Endothelial cell of umbilical vein (primary cell): ENCODE measurements at regions not wholly inside any gene's neighbourhood (a gene's known extent, or its start where the extent isn't known, plus 50 kb on each side); places are given as distances from the start of the nearest gene placed in this dataset.
"Not testable (repeated sequence)": the region's sequence is repeated elsewhere in the genome, so short reads cannot be mapped to it uniquely, and the experiment has no call there.

Source experiments
- BruUV-seq: library from RNA; stranded (reverse); fragments of 400-500 nt; replicated peaks from 2 replicates; lab custom pipeline; 2021; lab: Mats Ljungman, UMichigan
- CTCF ChIA-PET: fragments of 300-600, 350-600 bp; sonication (Branson Sonifier 250); formaldehyde crosslinking; loops from one replicate; lab custom pipeline; 2021; ENCODE audit warnings: antibody characterized with exemption, inconsistent platforms; lab: Charles Lee
- POLR2A ChIA-PET: fragments of 300-600, 350-600 bp; sonication (Branson Sonifier 250); formaldehyde crosslinking; loops from one replicate; lab custom pipeline; 2021; ENCODE audit warnings: antibody characterized with exemption, inconsistent platforms; lab: Charles Lee
- DNase-seq: peaks from one replicate; pipeline ENCODE4 v3.0.0-alpha.2; 2011; ENCODE audit warnings: low read depth, low spot score
- FAIRE-seq: peaks from 2 replicates; lab custom pipeline; 2011; peaks lifted over from hg19 to GRCh38; lab: Jason Lieb, UNC
- H2AFZ ChIP-seq: 2 replicates; pipeline ENCODE4 v1.6.0; 2012; ENCODE audit warnings: low read depth, low read length, control low read depth, inconsistent platforms
- H3K27ac ChIP-seq: 2 replicates; pipeline ENCODE4 v1.5.1; 2011; ENCODE audit warnings: low read depth, mild to moderate bottlenecking, control low read depth, low read length, moderate library complexity; ENCODE audit not compliant: insufficient read depth
- H3K27me3 ChIP-seq, 2 experiments: 2 replicates each; pipeline versions ENCODE4 v1.6.0 to v1.6.1; 2011; ENCODE audit warnings: low read length in 2 of 2, mixed read lengths in 1 of 2; ENCODE audit not compliant: control insufficient read depth in 2 of 2, insufficient read depth in 2 of 2
- H3K36me3 ChIP-seq, 2 experiments: 2 replicates in 1 of 2; 3 replicates in 1 of 2; pipeline ENCODE4 v1.5.1; 2011; ENCODE audit warnings: low read length in 2 of 2, mild to moderate bottlenecking in 1 of 2, moderate library complexity in 1 of 2; ENCODE audit not compliant: control insufficient read depth in 2 of 2, insufficient read depth in 2 of 2; ENCODE audit errors: extremely low read depth in 1 of 2
- H3K4me1 ChIP-seq: 3 replicates; pipeline ENCODE4 v1.5.1; 2011; ENCODE audit warnings: mild to moderate bottlenecking, low read length; ENCODE audit not compliant: control insufficient read depth, insufficient read depth; ENCODE audit errors: extremely low read depth
- H3K4me2 ChIP-seq: 2 replicates; pipeline ENCODE4 v1.6.1; 2011; ENCODE audit warnings: low read length, control low read depth, mixed read lengths; ENCODE audit not compliant: insufficient read depth
- H3K4me3 ChIP-seq, 3 experiments: fragments of 200-600 bp in 1 of 3; sonication (generic), shearing (Covaris generic) in 1 of 3; replicated peaks in 1 of 3; 2 replicates each; pipeline ENCODE4 v1.5.1; 2011 to 2016; ENCODE audit warnings: control low read depth in 3 of 3, low read length in 3 of 3, mild to moderate bottlenecking in 2 of 3, inconsistent platforms in 1 of 3, low read depth in 1 of 3, moderate library complexity in 1 of 3; ENCODE audit not compliant: insufficient read depth in 1 of 3
- H3K79me2 ChIP-seq: 2 replicates; pipeline ENCODE4 v1.6.0; 2012; ENCODE audit warnings: low read length, inconsistent platforms; ENCODE audit not compliant: control insufficient read depth, insufficient read depth
- H3K9ac ChIP-seq: replicated peaks from 2 replicates; pipeline ENCODE3; 2011; ENCODE audit warnings: low read length, control low read depth; ENCODE audit not compliant: insufficient read depth; ENCODE audit errors: extremely low read depth
- H3K9me1 ChIP-seq: replicated peaks from 3 replicates; pipeline ENCODE4 v1.6.0; 2011; ENCODE audit warnings: mild to moderate bottlenecking, low read length; ENCODE audit not compliant: control insufficient read depth, insufficient read depth; ENCODE audit errors: extremely low read depth
- H3K9me3 ChIP-seq: replicated peaks from 2 replicates; pipeline ENCODE4 v1.5.1; 2012; ENCODE audit warnings: low read length, inconsistent platforms; ENCODE audit not compliant: control insufficient read depth, insufficient read depth
- H4K20me1 ChIP-seq: replicated peaks from 2 replicates; pipeline ENCODE3; 2011; ENCODE audit warnings: mild to moderate bottlenecking, low read length; ENCODE audit not compliant: control insufficient read depth, insufficient read depth; ENCODE audit errors: extremely low read depth
- CTCF ChIP-seq, 2 donors: IDR thresholded peaks; 1 replicate in 1 of 2; 2 replicates in 1 of 2; pipeline ENCODE4 v1.5.1; 2011; ENCODE audit warnings: low read length in 2 of 2, mild to moderate bottlenecking in 2 of 2, moderate library complexity in 2 of 2, control low read depth in 1 of 2, inconsistent platforms in 1 of 2, low read depth in 1 of 2; ENCODE audit not compliant: insufficient read depth in 1 of 2; ENCODE audit errors: extremely low read depth in 1 of 2
- EZH2 ChIP-seq: IDR thresholded peaks from 2 replicates; pipeline ENCODE4 v1.6.1; 2012; ENCODE audit warnings: borderline replicate concordance, low read depth, mild to moderate bottlenecking, moderate library complexity, low read length, inconsistent platforms; ENCODE audit not compliant: severe bottlenecking
- FOS ChIP-seq: IDR thresholded peaks from 2 replicates; pipeline ENCODE4 v1.6.1; 2011; ENCODE audit warnings: mild to moderate bottlenecking, low read length, moderate library complexity, borderline replicate concordance; ENCODE audit not compliant: insufficient read depth
- GATA2 ChIP-seq: IDR thresholded peaks from 2 replicates; pipeline ENCODE4 v1.7.0; 2011; ENCODE audit warnings: low read depth, mild to moderate bottlenecking, moderate library complexity, mixed read lengths, low read length; ENCODE audit not compliant: insufficient read length, insufficient read depth
- JUN ChIP-seq: IDR thresholded peaks from 2 replicates; pipeline ENCODE4 v1.6.1; 2011; ENCODE audit warnings: borderline replicate concordance, low read depth; ENCODE audit not compliant: insufficient read length, insufficient read depth
- MYC ChIP-seq: IDR thresholded peaks from one replicate; pipeline ENCODE4 v1.6.1; 2011; ENCODE audit warnings: mild to moderate bottlenecking, low read depth, low read length
- POLR2A ChIP-seq: IDR thresholded peaks from 2 replicates; pipeline ENCODE4 v1.6.1; 2012; ENCODE audit warnings: low read depth, mild to moderate bottlenecking, control low read depth, low read length
- POLR2AphosphoS5 ChIP-seq: IDR thresholded peaks from 2 replicates; pipeline ENCODE4 v1.6.1; 2012; ENCODE audit warnings: low read depth, mild to moderate bottlenecking, control low read depth, low read length, moderate library complexity; ENCODE audit not compliant: insufficient read depth
- dilution Hi-C: fragments of 300-500 bp; cut with MboI; formaldehyde crosslinking; loops from one replicate; pipeline ENCODE4 v1.15.0; 2019; ENCODE audit warnings: low sequenced_read_pairs; ENCODE audit not compliant: extremely low pct_ligation_motif_present
- intact Hi-C: fragments of 100-400 bp; cut with micrococcal nuclease; formaldehyde crosslinking; loops from one replicate; pipeline ENCODE4 v1.10.0; 2022
- TF ChIP-seq, protein P1 (sequence below): IDR thresholded peaks from 2 replicates; pipeline ENCODE4 v1.6.1; 2011; ENCODE audit not compliant: insufficient read depth, insufficient read length

- CTCF ChIA-PET = no interaction called here
- POLR2A ChIA-PET = no interaction called here
- BruUV-seq = no TSS peak
Measured at GRCh38 chr2:66095820-66096345, 339.0 kb upstream of the MEIS1 start.

GRCh38 chr2:66094689-66095088 lies 340.2 kb upstream of the MEIS1 start:
- H3K9me3 ChIP-seq, intact Hi-C loops, dilution Hi-C loops, H3K27ac ChIP-seq, H3K9ac ChIP-seq, DNase-seq, H3K9me1 ChIP-seq, H3K27me3 ChIP-seq, H3K4me2 ChIP-seq, H2AFZ ChIP-seq, H3K36me3 ChIP-seq, FAIRE-seq, H3K79me2 ChIP-seq, H3K4me3 ChIP-seq, H3K4me1 ChIP-seq, POLR2A ChIA-PET, CTCF ChIA-PET, BruUV-seq, H4K20me1 ChIP-seq: not testable (repeated sequence)

More at GRCh38 chr2:66095820-66096345, 339.0 kb upstream of the MEIS1 start:
- TF ChIP-seq POLR2A (no peak), POLR2AphosphoS5 (no peak), GATA2 (no peak), EZH2 (no peak), CTCF (IDR thresholded peaks at IDR 0.05; ENCODE audit: extremely low read depth in 1 of 2, insufficient read depth in 1 of 2, low read depth in 1 of 2, low read length in 2 of 2) (no peak), FOS (no peak), JUN (no peak), MYC (no peak)
- TF ChIP-seq, protein P1, sequence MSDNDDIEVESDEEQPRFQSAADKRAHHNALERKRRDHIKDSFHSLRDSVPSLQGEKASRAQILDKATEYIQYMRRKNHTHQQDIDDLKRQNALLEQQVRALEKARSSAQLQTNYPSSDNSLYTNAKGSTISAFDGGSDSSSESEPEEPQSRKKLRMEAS = no peak
- no peaks in the 10 kb centered on the region for H3K4me1 ChIP-seq
- no peak overlapping the region for H3K27ac ChIP-seq
- FAIRE-seq = no peak
- no peaks in the 10 kb centered on the region for H3K36me3 ChIP-seq
- no peaks in the 10 kb centered on the region for H3K27me3 ChIP-seq
- no peak overlapping the region for H3K9ac ChIP-seq
- no peaks in the 10 kb centered on the region for H4K20me1 ChIP-seq
- no peak overlapping the region for H3K4me3 ChIP-seq
- peaks cover 2% of the 10 kb centered on the region for H3K9me3 ChIP-seq
- no peak overlapping the region for H2AFZ ChIP-seq
- H3K9me1 ChIP-seq = no peaks in the 10 kb centered on the region
- no peaks in the 10 kb centered on the region for H3K79me2 ChIP-seq
- no peak overlapping the region for H3K4me2 ChIP-seq
- intact Hi-C loops = no loop called here
- no peak for DNase-seq
- dilution Hi-C loops = no loop called here
